Uterus (tissue), 2 donors: ENCODE measurements at regions not wholly inside any gene's neighbourhood (a gene's known extent, or its start where the extent isn't known, plus 50 kb on each side); places are given as distances from the start of the nearest gene placed in this dataset.

ENCODE experiments used
- CTCF ChIP-seq, 4 experiments: fragments of 200-600 bp in 2 of 4; fragments of 450-650 bp in 2 of 4; sonication (generic) in 2 of 4; IDR thresholded peaks; one replicate each; pipeline ENCODE4 v1.5.1; 2016 to 2019; ENCODE audit warnings: antibody characterized with exemption in 4 of 4, mild to moderate bottlenecking in 2 of 4, moderate library complexity in 1 of 4
- POLR2A ChIP-seq, 2 donors: fragments of 450-650 bp; IDR thresholded peaks; one replicate each; pipeline ENCODE4 v1.6.1; 2016; ENCODE audit warnings: antibody characterized with exemption in 2 of 2, mild to moderate bottlenecking in 1 of 2, moderate library complexity in 1 of 2

GRCh38 chrX:95875661-95876060 lies 809.0 kb upstream of the DIAPH2 start:
- TF ChIP-seq CTCF (IDR thresholded peaks at IDR 0.05), result no peak
- no peak for TF ChIP-seq POLR2A (IDR thresholded peaks at IDR 0.05)
